ENCODE measurements at regions not wholly inside any gene's neighbourhood (a gene's known extent, or its start where the extent isn't known, plus 50 kb on each side); places are given as distances from the start of the nearest gene placed in this dataset.
"Not testable (repeated sequence)": the region's sequence is repeated elsewhere in the genome, so short reads cannot be mapped to it uniquely, and the experiment has no call there.

GRCh38 chr5:93682471-93683404, 58.7 kb downstream of the POU5F2 start:
- not testable (repeated sequence) for DNase-seq (ENCODE audit: low read depth)

GRCh38 chr5:93681432-93681831, 60.0 kb downstream of the POU5F2 start:
- DNase-seq (ENCODE audit: low read depth) = no peak

- DNase-seq (ENCODE audit: low read depth) = peak; percentile 6
Measured at GRCh38 chr5:93677359-93677891, 64.0 kb downstream of the POU5F2 start.

GRCh38 chr5:93676704-93677103, 64.7 kb downstream of the POU5F2 start:
- no peak for DNase-seq (ENCODE audit: low read depth)

GRCh38 chr5:93675460-93676450, 65.6 kb downstream of the POU5F2 start:
- DNase-seq (ENCODE audit: low read depth) = no peak

GRCh38 chr5:93674866-93675459, 66.4 kb downstream of the POU5F2 start:
- no peak for DNase-seq (ENCODE audit: low read depth)

- no peak for DNase-seq (ENCODE audit: low read depth)
Measured at GRCh38 chr5:93674138-93674537, 67.3 kb downstream of the POU5F2 start.

GRCh38 chr5:93673316-93673954, 68.0 kb downstream of the POU5F2 start:
- no peak for DNase-seq (ENCODE audit: low read depth)

- no peak for DNase-seq (ENCODE audit: low read depth)
Measured at GRCh38 chr5:93665648-93666047, 75.8 kb downstream of the POU5F2 start.

- DNase-seq (ENCODE audit: low read depth) = no peak
Measured at GRCh38 chr5:93660677-93661076, 77.7 kb downstream of the NR2F1 start.

- no peak for DNase-seq (ENCODE audit: low read depth)
Measured at GRCh38 chr5:93658044-93658443, 75.0 kb downstream of the NR2F1 start.

GRCh38 chr5:93654676-93655075, 71.7 kb downstream of the NR2F1 start:
- DNase-seq (ENCODE audit: low read depth) = no peak

- no peak for DNase-seq (ENCODE audit: low read depth)
Measured at GRCh38 chr5:93653716-93654115, 70.7 kb downstream of the NR2F1 start.

GRCh38 chr5:93649234-93649900, 66.3 kb downstream of the NR2F1 start:
- DNase-seq (ENCODE audit: low read depth) = no peak

- DNase-seq (ENCODE audit: low read depth) = no peak
Measured at GRCh38 chr5:93644760-93645159, 61.7 kb downstream of the NR2F1 start.

All from forelimb muscle (tissue), 1 donor.